Uterus (tissue), 2 donors: ENCODE measurements at regions not wholly inside any gene's neighbourhood (a gene's known extent, or its start where the extent isn't known, plus 50 kb on each side); places are given as distances from the start of the nearest gene placed in this dataset.

Experiments used
- CTCF ChIP-seq, 4 experiments: fragments of 200-600 bp in 2 of 4; fragments of 450-650 bp in 2 of 4; sonication (generic) in 2 of 4; IDR thresholded peaks; one replicate each; pipeline ENCODE4 v1.5.1; 2016 to 2019; ENCODE audit warnings: antibody characterized with exemption in 4 of 4, mild to moderate bottlenecking in 2 of 4, moderate library complexity in 1 of 4
- POLR2A ChIP-seq, 2 donors: fragments of 450-650 bp; IDR thresholded peaks; one replicate each; pipeline ENCODE4 v1.6.1; 2016; ENCODE audit warnings: antibody characterized with exemption in 2 of 2, mild to moderate bottlenecking in 1 of 2, moderate library complexity in 1 of 2

- TF ChIP-seq POLR2A (IDR thresholded peaks at IDR 0.05) (no peak), CTCF (IDR thresholded peaks at IDR 0.05) (no peak)
These were observed 508.0 kb upstream of the ADGRB3 start for GRCh38 chr6:68127074-68127473.
